Heart right ventricle (tissue), 16 donors: ENCODE measurements at regions not wholly inside any gene's neighbourhood (a gene's known extent, or its start where the extent isn't known, plus 50 kb on each side); places are given as distances from the start of the nearest gene placed in this dataset.

ENCODE experiments used
- ATAC-seq, 8 donors: fragments of 200-7000 bp; cut with Tn5 transposase; one replicate each; pipeline ENCODE4 v1.9.1; 2020; ENCODE audit warnings: mild to moderate bottlenecking in 8 of 8, moderate library complexity in 8 of 8, moderate number of reproducible peaks in 1 of 8
- DNase-seq, 2 donors: peaks; one replicate each; pipeline ENCODE4 v3.0.0-alpha.2; 2020
- H3K27ac ChIP-seq, 10 donors: fragments of 200-600 bp; sonication (generic) in 2 of 10; one replicate each; pipeline versions ENCODE4 v1.5.0 to v1.8.0; 2020 to 2022; ENCODE audit warnings: mild to moderate bottlenecking in 3 of 10
- H3K27me3 ChIP-seq, 7 donors: fragments of 200-600 bp; one replicate each; pipeline ENCODE4 v1.8.0; 2021 to 2022; ENCODE audit warnings: mild to moderate bottlenecking in 2 of 7
- H3K36me3 ChIP-seq, 9 donors: fragments of 200-600 bp; sonication (generic) in 1 of 9; one replicate each; pipeline versions ENCODE4 v1.5.0 to v1.8.0; 2020 to 2022; ENCODE audit warnings: mild to moderate bottlenecking in 2 of 9
- H3K4me1 ChIP-seq, 9 donors: fragments of 200-600 bp; sonication (generic) in 1 of 9; one replicate each; pipeline versions ENCODE4 v1.5.0 to v1.8.0; 2020 to 2022; ENCODE audit warnings: mild to moderate bottlenecking in 4 of 9
- H3K4me3 ChIP-seq, 10 donors: fragments of 200-600 bp; sonication (generic) in 2 of 10; one replicate each; pipeline versions ENCODE4 v1.5.0 to v1.8.0; 2020 to 2022; ENCODE audit warnings: mild to moderate bottlenecking in 7 of 10, moderate library complexity in 2 of 10
- H3K9me3 ChIP-seq, 11 donors: fragments of 200-600 bp in 10 of 11; sonication (generic) in 2 of 11; one replicate each; pipeline versions ENCODE4 v1.5.0 to v1.8.0; 2013 to 2022; ENCODE audit warnings: mild to moderate bottlenecking in 2 of 11, control low read depth in 1 of 11, moderate library complexity in 1 of 11
- CTCF ChIP-seq, 9 donors: fragments of 200-600 bp; sonication (generic) in 2 of 9; IDR thresholded peaks; one replicate each; pipeline versions ENCODE4 v1.5.0 to v1.8.0; 2021 to 2022; ENCODE audit warnings: antibody characterized with exemption in 9 of 9, mild to moderate bottlenecking in 5 of 9, moderate library complexity in 1 of 9
- WGBS, 2 donors: extraction: QIAGEN DNeasy Blood & Tissue Kit; methylation state at CpG; one replicate each; pipeline ENCODE4 v1.1.7; 2013; ENCODE audit warnings: inconsistent platforms in 1 of 2; 5-methylcytosine and 5-hydroxymethylcytosine counted together
- intact Hi-C, 10 donors: fragments of 100-400 bp; cut with DNase I; formaldehyde crosslinking; loops; one replicate each; pipeline versions ENCODE4 v1.11.1 to v1.14.2; 2022
- donor health status: Arrhythmogenic right ventricular cardiomyopathy.
- donor health status: ischemic (EF 13 %, LVEDD 7.1; RV severe dilation, severe dysfunction).
- donor health status: healthy with polysubstance abuse.
- donor health status: DM: no; HTN: yes; CAD: no.
- donor health status: DM: no; HTN: no; CAD: no.
- donor health status: ischemic (EF 25% LVEDD 6.9; RV normal size, moderate dysfunction).
- donor health status: ischemic (EF 25% LVEDD 5.7; RV mildly dilated, moderate dysfunction).
- donor health status: healthy.
- donor health status: DM: yes; HTN: yes; CAD: no.
- donor health status: Ischemic cardiomyopathy.
- donor health status: ischemic (EF 35%, LVEDD 5.7; RV mildly dilated, moderate dysfunction).
- donor health status: nonischemic (EF 11% LVEDD 7.7; RV severe dilation, severe dysfunction).
- donor health status: DM: yes; HTN: yes; CAD: no.
- donor health status: PGD.
- donor health status: ischemic (EF 29% LVEDD 5.4; RV normal size, mild dysfunction).
- donor health status: nonischemic (EF 23%, LVEDD 6.1; RV moderate dilation, normal function).

- no peak for TF ChIP-seq CTCF (IDR thresholded peaks at IDR 0.05)
- H3K36me3 ChIP-seq, result no peaks in the 10 kb centered on the region
- peaks cover 0 to 15% (median 0%) of the 10 kb centered on the region in 9 donors for H3K4me1 ChIP-seq
- intact Hi-C loops, result no loop called here
- H3K27ac ChIP-seq, result peak overlapping the region in 5 of 10 donors; percentile 14 to 58 (median 48)
- H3K9me3 ChIP-seq, result no peaks in the 10 kb centered on the region
- peak; percentile 37 to 80 for DNase-seq
- H3K4me3 ChIP-seq, result no peak overlapping the region
- peak; percentile 86 to 100 (median 98) for ATAC-seq
- WGBS, 2 donors, result 26 to 31% methylated on average over 7 of the region's 7 CpGs
- peaks cover 0 to 3% (median 0%) of the 10 kb centered on the region in 7 donors for H3K27me3 ChIP-seq
Measured at GRCh38 chr14:71206766-71207371, 299.6 kb downstream of the PCNX1 start.

GRCh38 chr14:71208702-71209357 lies 301.6 kb downstream of the PCNX1 start:
- Histone ChIP-seq H3K9me3 (no peaks in the 10 kb centered on the region), H3K4me3 (no peak overlapping the region), H3K36me3 (no peaks in the 10 kb centered on the region), H3K4me1 (peaks cover 0 to 15% (median 0%) of the 10 kb centered on the region in 9 donors), H3K27ac (no peak overlapping the region), H3K27me3 (no peaks in the 10 kb centered on the region)
- peak in 1 of 9 donors; percentile 11 for TF ChIP-seq CTCF (IDR thresholded peaks at IDR 0.05)
- intact Hi-C loops, result no loop called here
- ATAC-seq (no peak), DNase-seq (no peak)
- WGBS, 2 donors, result 97 to 98% methylated on average over 6 of the region's 6 CpGs

GRCh38 chr14:71209888-71210287 lies 302.6 kb downstream of the PCNX1 start:
- Histone ChIP-seq H3K4me3 (no peak overlapping the region), H3K4me1 (peaks cover 0 to 15% (median 0%) of the 10 kb centered on the region in 9 donors), H3K9me3 (no peaks in the 10 kb centered on the region), H3K27me3 (no peaks in the 10 kb centered on the region), H3K27ac (no peak overlapping the region), H3K36me3 (no peaks in the 10 kb centered on the region)
- 90% methylated on average over 6 of the region's 6 CpGs for WGBS, 2 donors
- DNase-seq (no peak), ATAC-seq (no peak)
- intact Hi-C loops, result no loop called here
- TF ChIP-seq CTCF (IDR thresholded peaks at IDR 0.05), result no peak

GRCh38 chr14:71212093-71212492 lies 304.8 kb downstream of the PCNX1 start:
- intact Hi-C loops, result no loop called here
- ATAC-seq (no peak), DNase-seq (no peak)
- WGBS, 2 donors, result 93 to 95% methylated on average over 5 of the region's 5 CpGs
- Histone ChIP-seq H3K36me3 (no peaks in the 10 kb centered on the region), H3K27ac (no peak overlapping the region), H3K4me1 (peaks cover 0 to 7% (median 0%) of the 10 kb centered on the region in 9 donors), H3K27me3 (no peaks in the 10 kb centered on the region), H3K4me3 (no peak overlapping the region), H3K9me3 (peaks cover 0 to 6% (median 0%) of the 10 kb centered on the region in 11 donors)
- no peak for TF ChIP-seq CTCF (IDR thresholded peaks at IDR 0.05)
